IMR-90 (cell line): ENCODE measurements at regions not wholly inside any gene's neighbourhood (a gene's known extent, or its start where the extent isn't known, plus 50 kb on each side); places are given as distances from the start of the nearest gene placed in this dataset.

Source experiments
- ATAC-seq: fragments of 200-7000 bp; cut with Tn5 transposase; 2 replicates; pipeline ENCODE4 v1.9.1; 2020; ENCODE audit warnings: low read depth, mild to moderate bottlenecking, moderate library complexity
- BruUV-seq: library from RNA; stranded (reverse); fragments of 400-500 nt; replicated peaks from 2 replicates; lab custom pipeline; 2021; lab: Mats Ljungman, UMichigan
- CTCF ChIA-PET: fragments of 300-600 bp; formaldehyde crosslinking; extraction: SDS; loops from one replicate; lab custom pipeline; 2021; ENCODE audit warnings: antibody characterized with exemption; lab: Yijun Ruan, JAX
- POLR2A ChIA-PET: fragments of 300-600 bp; sonication (Branson Sonifier 250); formaldehyde crosslinking; loops from one replicate; lab custom pipeline; 2022; ENCODE audit warnings: antibody characterized with exemption; ENCODE audit not compliant: unreplicated experiment; lab: Charles Lee
- DNase-seq: peaks from one replicate; pipeline ENCODE4 v3.0.0; 2013
- H2AFZ ChIP-seq: replicated peaks from 2 replicates; pipeline ENCODE3; 2013; ENCODE audit warnings: low read length, mild to moderate bottlenecking; ENCODE audit not compliant: poor library complexity
- H2AK5ac ChIP-seq: 2 replicates; pipeline ENCODE4 v1.6.1; 2013; ENCODE audit warnings: low read depth, low read length, inconsistent platforms
- H2AK9ac ChIP-seq: replicated peaks from 2 replicates; pipeline ENCODE3; 2013; ENCODE audit warnings: mild to moderate bottlenecking, low read depth, low read length, moderate library complexity; ENCODE audit not compliant: poor library complexity
- H2BK120ac ChIP-seq: 2 replicates; pipeline ENCODE4 v1.6.1; 2013; ENCODE audit warnings: low read depth, low read length, inconsistent platforms
- H2BK15ac ChIP-seq: 3 replicates; pipeline ENCODE4 v1.6.1; 2013; ENCODE audit warnings: low read depth, low read length, inconsistent platforms
- H2BK20ac ChIP-seq: 2 replicates; pipeline ENCODE4 v1.6.1; 2013; ENCODE audit warnings: low read depth, mild to moderate bottlenecking, inconsistent platforms, low read length, moderate library complexity
- H2BK5ac ChIP-seq: 2 replicates; pipeline ENCODE4 v1.6.1; 2013; ENCODE audit warnings: mild to moderate bottlenecking, low read depth, low read length, inconsistent platforms; ENCODE audit not compliant: poor library complexity, severe bottlenecking
- H3K14ac ChIP-seq: replicated peaks from 2 replicates; pipeline ENCODE4 v1.6.1; 2013; ENCODE audit warnings: low read depth, low read length, inconsistent platforms
- H3K18ac ChIP-seq: 2 replicates; pipeline ENCODE4 v1.6.1; 2013; ENCODE audit warnings: low read depth, low read length, control low read depth
- H3K23ac ChIP-seq: 2 replicates; pipeline ENCODE4 v1.6.1; 2013; ENCODE audit warnings: low read depth, low read length, inconsistent platforms
- H3K27ac ChIP-seq: 2 replicates; pipeline ENCODE4 v1.5.1; 2013; ENCODE audit warnings: mild to moderate bottlenecking, control low read depth, low read length; ENCODE audit not compliant: insufficient read depth
- H3K27me3 ChIP-seq: 2 replicates; pipeline ENCODE4 v1.6.1; 2013; ENCODE audit warnings: low read length; ENCODE audit not compliant: control insufficient read depth, insufficient read depth
- H3K36me3 ChIP-seq: 2 replicates; pipeline ENCODE4 v1.6.1; 2013; ENCODE audit warnings: low read length, mixed read lengths; ENCODE audit not compliant: control insufficient read depth, insufficient read depth
- H3K4ac ChIP-seq: 2 replicates; pipeline ENCODE4 v1.6.1; 2013; ENCODE audit warnings: low read depth, low read length, inconsistent platforms
- H3K4me1 ChIP-seq: 2 replicates; pipeline ENCODE4 v1.6.1; 2013; ENCODE audit warnings: low read length, mixed read lengths; ENCODE audit not compliant: control insufficient read depth, insufficient read depth
- H3K4me2 ChIP-seq: 2 replicates; pipeline ENCODE4 v1.6.1; 2013; ENCODE audit warnings: low read depth, mild to moderate bottlenecking, control low read depth, low read length, moderate library complexity
- H3K4me3 ChIP-seq: 2 replicates; pipeline ENCODE4 v1.5.1; 2013; ENCODE audit warnings: low read depth, mild to moderate bottlenecking, control low read depth, low read length, moderate library complexity; ENCODE audit not compliant: insufficient read depth
- H3K56ac ChIP-seq: 2 replicates; pipeline ENCODE4 v1.6.1; 2013; ENCODE audit warnings: low read length, inconsistent platforms; ENCODE audit not compliant: insufficient read depth; ENCODE audit errors: extremely low read depth
- H3K79me1 ChIP-seq, 2 experiments: 2 replicates each; pipeline ENCODE4 v1.6.1; 2013; ENCODE audit warnings: low read length in 2 of 2, inconsistent platforms in 1 of 2, low read depth in 1 of 2
- H3K9ac ChIP-seq: 2 replicates; pipeline ENCODE4 v1.6.1; 2013; ENCODE audit warnings: low read depth, low read length, control low read depth
- H3K9me1 ChIP-seq: 2 replicates; pipeline ENCODE4 v1.6.1; 2013; ENCODE audit warnings: low read length, inconsistent platforms; ENCODE audit not compliant: insufficient read depth
- H3K9me3 ChIP-seq: 2 replicates; pipeline ENCODE4 v1.6.1; 2013; ENCODE audit warnings: low read length; ENCODE audit not compliant: control insufficient read depth, insufficient read depth
- H4K20me1 ChIP-seq: 2 replicates; pipeline ENCODE4 v1.6.1; 2013; ENCODE audit warnings: low read length, inconsistent platforms; ENCODE audit not compliant: insufficient read depth
- H4K5ac ChIP-seq: 2 replicates; pipeline ENCODE4 v1.6.1; 2013; ENCODE audit warnings: mild to moderate bottlenecking, low read depth, low read length, control low read depth
- H4K8ac ChIP-seq, 2 experiments: 2 replicates each; pipeline ENCODE4 v1.6.1; 2013; ENCODE audit warnings: low read depth in 2 of 2, low read length in 2 of 2, control low read depth in 1 of 2, inconsistent platforms in 1 of 2
- H4K91ac ChIP-seq: 2 replicates; pipeline ENCODE4 v1.6.1; 2013; ENCODE audit warnings: low read depth, low read length, inconsistent platforms; ENCODE audit not compliant: insufficient read depth
- BHLHE40 ChIP-seq: fragments of 150-350 bp; IDR thresholded peaks from 2 replicates; pipeline ENCODE4 v1.6.1; 2016; ENCODE audit warnings: mild to moderate bottlenecking, low read depth, low read length
- FOS ChIP-seq: fragments of 150-350 bp; IDR thresholded peaks from 2 replicates; pipeline ENCODE4 v1.6.1; 2016; ENCODE audit warnings: low read depth, low read length
- MAFK ChIP-seq: IDR thresholded peaks from 2 replicates; pipeline ENCODE4 v1.6.1; 2012; ENCODE audit warnings: low read depth, low read length, improper control_type of control experiment
- MAZ ChIP-seq: IDR thresholded peaks from 2 replicates; pipeline ENCODE4 v1.6.1; 2012; ENCODE audit warnings: low read depth, mild to moderate bottlenecking, low read length, improper control_type of control experiment, moderate library complexity, borderline replicate concordance
- MXI1 ChIP-seq: IDR thresholded peaks from 2 replicates; pipeline ENCODE4 v1.6.1; 2012; ENCODE audit warnings: low read depth, mild to moderate bottlenecking, low read length, moderate library complexity, borderline replicate concordance
- NFE2L2 ChIP-seq: fragments of 150-350 bp; IDR thresholded peaks from 2 replicates; pipeline ENCODE4 v1.6.1; 2016; ENCODE audit warnings: low read depth, mild to moderate bottlenecking, low read length
- POLR2A ChIP-seq: IDR thresholded peaks from 2 replicates; pipeline ENCODE4 v1.6.1; 2012; ENCODE audit warnings: mild to moderate bottlenecking, low read depth, low read length
- RAD21 ChIP-seq: IDR thresholded peaks from 2 replicates; pipeline ENCODE4 v1.6.1; 2012; ENCODE audit warnings: low read length, improper control_type of control experiment
- RCOR1 ChIP-seq: IDR thresholded peaks from 2 replicates; pipeline ENCODE4 v1.6.1; 2012; ENCODE audit warnings: mild to moderate bottlenecking, low read length, improper control_type of control experiment; ENCODE audit not compliant: insufficient replicate concordance
- RFX5 ChIP-seq: IDR thresholded peaks from 2 replicates; pipeline ENCODE4 v1.8.0; 2012; ENCODE audit warnings: low read depth, mild to moderate bottlenecking, low read length, moderate library complexity
- SMC3 ChIP-seq: fragments of 150-350 bp; IDR thresholded peaks from 2 replicates; pipeline ENCODE4 v1.6.1; 2016; ENCODE audit warnings: low read depth, mild to moderate bottlenecking, antibody characterized with exemption, low read length, moderate library complexity
- WGBS, 2 experiments: methylation state at CpG; one replicate each; pipeline versions ENCODE4 v1.1.5 to v1.1.7; 2013; ENCODE audit warnings: missing lambda C conversion rate in 2 of 2; ENCODE audit not compliant: insufficient read length in 1 of 2; ENCODE audit errors: extremely low coverage in 2 of 2; 5-methylcytosine and 5-hydroxymethylcytosine counted together
- dilution Hi-C: fragments of 300-500 bp; cut with HindIII; formaldehyde crosslinking; loops from one replicate; pipeline ENCODE4 v1.14.3; 2018; ENCODE audit warnings: low sequenced_read_pairs; ENCODE audit not compliant: unreplicated experiment
- in situ Hi-C: fragments of 300-500 bp; cut with MboI; formaldehyde crosslinking; loops from 3 replicates; pipeline ENCODE4 v1.14.3; 2019; ENCODE audit warnings: low sequenced_read_pairs, inconsistent platforms, mixed read lengths
- intact Hi-C: fragments of 100-400 bp; cut with micrococcal nuclease; formaldehyde crosslinking; loops from 2 replicates; pipeline ENCODE4 v1.10.0; 2022
- TF ChIP-seq, protein P1 (sequence below): conservative IDR thresholded peaks from 2 replicates; pipeline ENCODE4 v1.5.1; 2012; ENCODE audit warnings: mild to moderate bottlenecking, low read depth, low read length, improper control_type of control experiment
- TF ChIP-seq, protein P2 (sequence below): fragments of 150-350 bp; IDR thresholded peaks from 2 replicates; pipeline ENCODE4 v1.6.1; 2016; ENCODE audit warnings: low read depth, mild to moderate bottlenecking, low read length, moderate library complexity, borderline replicate concordance
- TF ChIP-seq, protein P3 (sequence below): fragments of 150-350 bp; IDR thresholded peaks from 2 replicates; pipeline ENCODE4 v1.6.1; 2017; ENCODE audit warnings: mild to moderate bottlenecking, antibody characterized with exemption, low read length, low read depth

DNA sequence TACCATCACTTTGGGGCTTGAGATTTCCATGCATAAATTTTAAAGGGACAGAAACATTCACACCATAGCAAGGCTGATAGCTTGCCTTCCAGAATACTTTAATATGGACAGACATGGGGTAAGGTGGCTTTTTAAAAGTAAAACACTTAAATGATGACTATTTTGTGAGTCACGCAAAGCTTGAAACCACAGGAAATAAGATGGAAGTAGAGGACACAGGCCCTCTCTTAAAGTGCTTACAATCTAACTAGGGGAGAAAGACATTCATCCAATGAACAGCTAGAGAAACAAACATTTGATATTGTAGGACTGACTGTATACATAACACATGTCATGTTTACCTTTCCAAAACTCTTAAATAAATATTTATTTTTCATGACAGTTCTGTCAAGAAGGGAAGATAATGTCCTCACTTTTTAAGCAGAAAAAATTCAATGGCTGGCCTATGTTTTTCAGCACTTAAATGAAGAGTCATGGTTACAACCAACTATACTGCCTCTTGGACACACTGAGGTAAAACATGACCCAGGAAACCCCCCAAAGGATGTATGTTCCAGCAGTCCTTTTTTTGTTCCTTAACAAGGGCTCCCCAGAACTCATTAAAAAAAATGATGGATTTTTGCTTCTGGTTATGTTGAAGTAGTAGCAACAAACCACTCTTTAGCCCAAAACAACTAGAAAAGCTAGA lies 120.0 kb upstream of the RBMS1 start:
- Histone ChIP-seq H3K79me1 (no peaks in the 10 kb centered on the region), H3K27ac (peak overlapping the region; percentile 36; the same call in 1 of the 2 replicates), H4K8ac (peak overlapping the region in 1 of 2 experiments; percentile 65; a peak in 2 of 4 replicates), H3K9ac (no peak overlapping the region), H2AFZ (no peak overlapping the region), H4K20me1 (no peaks in the 10 kb centered on the region), H3K4me1 (peaks cover 8% of the 10 kb centered on the region; the same call in 1 of the 2 replicates), H3K56ac (no peak overlapping the region), H2BK120ac (peak overlapping the region; percentile 89), H3K14ac (peak overlapping the region; percentile 46; the same call in 1 of the 2 replicates), H4K5ac (peak overlapping the region; percentile 61), H3K4ac (peak overlapping the region; percentile 81), H3K9me3 (peaks cover 4% of the 10 kb centered on the region; the same call in 1 of the 2 replicates), H3K4me3 (no peak overlapping the region), H2AK5ac (peak overlapping the region; percentile 24; the same call in 1 of the 2 replicates), H3K18ac (peak overlapping the region; percentile 95), H2BK5ac (peak overlapping the region; percentile 54), H2BK15ac (peak overlapping the region; percentile 67; the same call in 1 of the 3 replicates), H2AK9ac (no peak overlapping the region), H3K9me1 (no peaks in the 10 kb centered on the region), H3K27me3 (no peaks in the 10 kb centered on the region), H4K91ac (peak overlapping the region; percentile 40), H2BK20ac (peak overlapping the region; percentile 90), H3K23ac (peak overlapping the region; percentile 50; the same call in 1 of the 2 replicates), H3K4me2 (peak overlapping the region; percentile 55), H3K36me3 (no peaks in the 10 kb centered on the region)
- BruUV-seq, result no TSS peak
- dilution Hi-C loops, result no loop called here
- no CpG with 5 or more reads among the region's 1 CpG for WGBS, 2 experiments
- ChIA-PET POLR2A (no interaction called here), CTCF (interaction anchor here (0.6 kb wide), 1 partner anchor 365 kb away, joined by 3 read pairs; no protein-coding TSS in a partner anchor)
- DNase-seq, result peak; percentile 91
- ATAC-seq, result peak; percentile 96
- in situ Hi-C loops, result no loop called here
- intact Hi-C loops, result no loop called here
- TF ChIP-seq RCOR1 (no peak), FOS (peak; percentile 68), MAZ (no peak), SMC3 (no peak), RAD21 (0 out of 2 replicates have a peak, but pooled peaks have one; percentile 12), MAFK (no peak), MXI1 (no peak), RFX5 (no peak), POLR2A (no peak), BHLHE40 (no peak), NFE2L2 (no peak)
- TF ChIP-seq, protein P1, sequence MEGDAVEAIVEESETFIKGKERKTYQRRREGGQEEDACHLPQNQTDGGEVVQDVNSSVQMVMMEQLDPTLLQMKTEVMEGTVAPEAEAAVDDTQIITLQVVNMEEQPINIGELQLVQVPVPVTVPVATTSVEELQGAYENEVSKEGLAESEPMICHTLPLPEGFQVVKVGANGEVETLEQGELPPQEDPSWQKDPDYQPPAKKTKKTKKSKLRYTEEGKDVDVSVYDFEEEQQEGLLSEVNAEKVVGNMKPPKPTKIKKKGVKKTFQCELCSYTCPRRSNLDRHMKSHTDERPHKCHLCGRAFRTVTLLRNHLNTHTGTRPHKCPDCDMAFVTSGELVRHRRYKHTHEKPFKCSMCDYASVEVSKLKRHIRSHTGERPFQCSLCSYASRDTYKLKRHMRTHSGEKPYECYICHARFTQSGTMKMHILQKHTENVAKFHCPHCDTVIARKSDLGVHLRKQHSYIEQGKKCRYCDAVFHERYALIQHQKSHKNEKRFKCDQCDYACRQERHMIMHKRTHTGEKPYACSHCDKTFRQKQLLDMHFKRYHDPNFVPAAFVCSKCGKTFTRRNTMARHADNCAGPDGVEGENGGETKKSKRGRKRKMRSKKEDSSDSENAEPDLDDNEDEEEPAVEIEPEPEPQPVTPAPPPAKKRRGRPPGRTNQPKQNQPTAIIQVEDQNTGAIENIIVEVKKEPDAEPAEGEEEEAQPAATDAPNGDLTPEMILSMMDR, result no peak
- TF ChIP-seq, protein P2, sequence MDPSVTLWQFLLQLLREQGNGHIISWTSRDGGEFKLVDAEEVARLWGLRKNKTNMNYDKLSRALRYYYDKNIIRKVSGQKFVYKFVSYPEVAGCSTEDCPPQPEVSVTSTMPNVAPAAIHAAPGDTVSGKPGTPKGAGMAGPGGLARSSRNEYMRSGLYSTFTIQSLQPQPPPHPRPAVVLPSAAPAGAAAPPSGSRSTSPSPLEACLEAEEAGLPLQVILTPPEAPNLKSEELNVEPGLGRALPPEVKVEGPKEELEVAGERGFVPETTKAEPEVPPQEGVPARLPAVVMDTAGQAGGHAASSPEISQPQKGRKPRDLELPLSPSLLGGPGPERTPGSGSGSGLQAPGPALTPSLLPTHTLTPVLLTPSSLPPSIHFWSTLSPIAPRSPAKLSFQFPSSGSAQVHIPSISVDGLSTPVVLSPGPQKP, result no peak
- TF ChIP-seq, protein P3, sequence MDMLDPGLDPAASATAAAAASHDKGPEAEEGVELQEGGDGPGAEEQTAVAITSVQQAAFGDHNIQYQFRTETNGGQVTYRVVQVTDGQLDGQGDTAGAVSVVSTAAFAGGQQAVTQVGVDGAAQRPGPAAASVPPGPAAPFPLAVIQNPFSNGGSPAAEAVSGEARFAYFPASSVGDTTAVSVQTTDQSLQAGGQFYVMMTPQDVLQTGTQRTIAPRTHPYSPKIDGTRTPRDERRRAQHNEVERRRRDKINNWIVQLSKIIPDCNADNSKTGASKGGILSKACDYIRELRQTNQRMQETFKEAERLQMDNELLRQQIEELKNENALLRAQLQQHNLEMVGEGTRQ, result no peak
